WI38 (cell line): ENCODE measurements at regions not wholly inside any gene's neighbourhood (a gene's known extent, or its start where the extent isn't known, plus 50 kb on each side); places are given as distances from the start of the nearest gene placed in this dataset.

Experiments
- H3K4me3 ChIP-seq: 2 replicates; pipeline ENCODE4 v1.5.1; 2011; ENCODE audit warnings: low read depth, mild to moderate bottlenecking, control low read depth, low read length
- TF ChIP-seq, protein P1 (sequence below): IDR thresholded peaks from 2 replicates; pipeline ENCODE4 v1.5.1; 2012; ENCODE audit warnings: low read depth, mild to moderate bottlenecking, control low read depth, low read length

DNA sequence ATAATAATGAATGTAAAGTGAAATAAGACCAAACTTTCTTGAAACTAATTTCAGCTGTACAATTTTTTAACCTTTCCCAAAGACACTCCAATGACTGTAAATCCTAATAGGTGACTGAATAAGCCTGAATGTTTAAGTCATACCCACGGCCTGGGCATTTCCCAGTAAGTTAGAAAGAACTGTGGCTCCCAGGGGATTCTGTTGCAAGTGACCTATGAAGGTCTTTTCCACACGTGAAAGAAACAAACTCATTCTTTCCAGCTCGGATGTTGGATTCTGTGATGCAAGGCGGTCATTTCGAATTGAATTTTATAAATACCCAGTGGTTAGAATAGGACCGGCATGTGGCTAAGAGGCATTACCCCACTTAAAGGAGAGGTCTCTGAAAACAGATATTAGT, 1134.4 kb downstream of the GALC start:
- no peak overlapping the region for H3K4me3 ChIP-seq
- TF ChIP-seq, protein P1, sequence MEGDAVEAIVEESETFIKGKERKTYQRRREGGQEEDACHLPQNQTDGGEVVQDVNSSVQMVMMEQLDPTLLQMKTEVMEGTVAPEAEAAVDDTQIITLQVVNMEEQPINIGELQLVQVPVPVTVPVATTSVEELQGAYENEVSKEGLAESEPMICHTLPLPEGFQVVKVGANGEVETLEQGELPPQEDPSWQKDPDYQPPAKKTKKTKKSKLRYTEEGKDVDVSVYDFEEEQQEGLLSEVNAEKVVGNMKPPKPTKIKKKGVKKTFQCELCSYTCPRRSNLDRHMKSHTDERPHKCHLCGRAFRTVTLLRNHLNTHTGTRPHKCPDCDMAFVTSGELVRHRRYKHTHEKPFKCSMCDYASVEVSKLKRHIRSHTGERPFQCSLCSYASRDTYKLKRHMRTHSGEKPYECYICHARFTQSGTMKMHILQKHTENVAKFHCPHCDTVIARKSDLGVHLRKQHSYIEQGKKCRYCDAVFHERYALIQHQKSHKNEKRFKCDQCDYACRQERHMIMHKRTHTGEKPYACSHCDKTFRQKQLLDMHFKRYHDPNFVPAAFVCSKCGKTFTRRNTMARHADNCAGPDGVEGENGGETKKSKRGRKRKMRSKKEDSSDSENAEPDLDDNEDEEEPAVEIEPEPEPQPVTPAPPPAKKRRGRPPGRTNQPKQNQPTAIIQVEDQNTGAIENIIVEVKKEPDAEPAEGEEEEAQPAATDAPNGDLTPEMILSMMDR: no peak

DNA sequence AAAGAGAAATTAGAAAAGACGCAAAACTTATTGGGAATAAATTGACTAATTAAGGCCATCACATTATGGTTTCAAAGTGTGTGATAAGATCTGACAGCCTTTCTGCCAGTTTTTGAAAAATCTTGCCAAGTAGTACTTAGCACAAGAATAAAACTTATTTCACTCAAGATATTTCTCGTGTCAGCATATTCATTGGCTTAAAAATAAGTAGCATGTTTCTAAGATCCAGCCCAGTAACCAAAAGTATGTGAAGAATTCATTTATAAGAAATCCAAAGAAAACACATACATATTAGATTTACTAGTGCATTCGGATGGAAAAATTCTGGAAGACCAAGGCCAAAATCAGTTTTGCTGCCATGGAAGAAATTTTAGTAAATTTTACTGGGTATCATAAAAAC, 1135.0 kb downstream of the GALC start:
- TF ChIP-seq, protein P1: no peak

DNA sequence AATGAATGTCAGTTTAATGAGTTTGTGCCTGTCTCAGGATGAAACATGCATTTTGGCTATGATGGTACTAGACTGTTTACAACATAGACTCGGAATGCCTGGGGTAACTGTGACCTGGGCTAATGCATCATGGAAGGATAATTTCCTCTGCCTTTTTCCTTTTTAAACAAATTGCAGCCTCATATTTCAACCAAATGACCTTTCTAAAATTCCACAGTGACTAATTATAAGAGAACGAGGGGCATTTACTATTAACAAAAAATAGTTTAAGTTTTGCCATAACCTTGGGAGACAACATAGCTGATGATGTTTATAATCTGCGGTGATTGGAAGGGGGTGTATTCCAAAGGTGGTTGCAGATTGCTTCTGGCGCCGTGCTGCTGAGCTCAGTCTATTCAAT, 1140.5 kb downstream of the GALC start:
- no peak overlapping the region for H3K4me3 ChIP-seq
- TF ChIP-seq, protein P1: no peak

More for the DNA sequence above, 1135.0 kb downstream of the GALC start:
- no peak overlapping the region for H3K4me3 ChIP-seq

DNA sequence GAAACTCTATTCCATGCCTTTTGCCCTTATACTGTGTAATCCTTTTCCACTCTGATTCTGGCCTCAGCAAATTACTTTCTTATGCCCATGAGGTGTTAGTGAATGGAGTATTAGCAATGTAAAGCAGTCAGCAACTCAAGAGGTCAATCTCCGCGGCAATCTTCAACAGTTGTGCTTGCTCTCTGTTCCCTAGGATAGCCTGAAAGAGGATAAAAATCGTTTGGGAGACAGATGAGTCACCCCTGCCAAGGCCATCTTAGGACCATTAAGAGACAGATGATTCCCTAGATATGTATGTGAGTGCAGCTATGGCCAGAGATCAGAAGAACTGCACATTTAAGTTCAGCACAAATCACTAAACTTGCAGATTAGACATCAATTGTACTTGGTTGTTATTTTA, 1145.8 kb downstream of the GALC start:
- no peak overlapping the region for H3K4me3 ChIP-seq
- TF ChIP-seq, protein P1: no peak

DNA sequence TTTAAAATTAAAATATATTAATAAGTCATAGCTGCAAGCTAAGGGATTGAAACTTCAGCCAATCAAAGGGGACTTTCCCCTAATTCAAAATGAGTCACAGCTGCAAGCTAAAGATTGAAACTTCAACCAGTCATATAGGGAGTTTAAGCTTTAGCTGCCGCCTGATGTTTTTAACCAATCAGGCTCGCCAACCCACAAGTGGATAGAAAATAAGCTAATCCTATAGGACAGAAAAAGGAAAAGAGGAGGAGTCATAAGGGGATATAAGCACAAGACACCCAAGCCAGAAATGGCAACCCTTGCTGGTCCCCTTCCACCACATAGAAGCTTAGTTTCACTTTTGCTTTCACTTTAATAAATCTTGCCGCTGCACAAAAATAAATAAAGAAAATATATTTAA, 1154.6 kb downstream of the GALC start:
- no peak overlapping the region for H3K4me3 ChIP-seq
- TF ChIP-seq, protein P1: no peak

DNA sequence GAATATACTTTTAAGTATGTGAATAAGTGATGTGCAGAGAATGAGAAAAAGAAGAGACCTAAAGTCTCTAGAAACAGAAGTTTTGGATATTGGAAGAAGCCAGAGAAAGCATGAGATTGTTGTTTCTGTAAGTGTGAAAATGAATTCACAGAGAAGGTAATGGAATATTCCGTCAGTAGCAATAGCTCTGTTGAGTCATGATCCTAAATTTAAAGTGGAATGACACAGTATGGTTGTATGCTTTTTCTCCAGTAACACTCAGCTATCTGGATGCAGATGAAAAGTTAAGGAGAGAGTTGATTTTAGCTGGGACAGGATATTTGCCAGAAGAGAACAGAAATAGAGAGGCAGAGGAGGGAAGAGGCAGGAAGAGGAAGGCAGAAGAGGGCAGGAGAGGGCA, 1166.3 kb downstream of the GALC start:
- TF ChIP-seq, protein P1: no peak
- no peak overlapping the region for H3K4me3 ChIP-seq

DNA sequence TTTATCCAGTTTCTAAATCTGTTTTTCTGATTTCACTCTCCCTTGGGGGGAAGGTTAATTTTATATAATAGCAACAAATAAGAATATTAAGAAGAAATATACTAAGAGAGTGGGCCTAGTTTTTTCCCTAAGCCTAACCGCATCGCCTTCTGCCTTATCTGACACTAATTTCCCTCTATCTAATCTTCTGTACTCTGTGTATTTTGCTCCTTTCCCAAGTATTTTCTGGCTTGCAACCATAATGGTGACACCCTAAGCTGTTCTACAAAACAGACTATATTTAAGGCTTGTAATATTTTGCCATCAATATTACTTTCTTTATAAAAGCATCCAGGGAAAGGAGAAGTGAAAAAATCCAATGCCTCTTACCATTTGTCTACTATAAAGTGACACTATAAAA, 1168.8 kb downstream of the GALC start:
- TF ChIP-seq, protein P1: no peak
- H3K4me3 ChIP-seq: no peak overlapping the region
